GM12865 (cell line): ENCODE measurements at regions not wholly inside any gene's neighbourhood (a gene's known extent, or its start where the extent isn't known, plus 50 kb on each side); places are given as distances from the start of the nearest gene placed in this dataset.

Experiments
- DNase-seq: peaks from one replicate; pipeline ENCODE4 v3.0.0; 2010; ENCODE audit warnings: low read depth
- H3K4me3 ChIP-seq: 2 replicates; pipeline ENCODE4 v1.5.1; 2011; ENCODE audit warnings: mild to moderate bottlenecking, low read depth, low read length, control low read depth
- TF ChIP-seq, protein P1 (sequence below): IDR thresholded peaks from 2 replicates; pipeline ENCODE4 v1.5.1; 2011; ENCODE audit warnings: low read length, control low read depth, low read depth, inconsistent platforms; ENCODE audit not compliant: insufficient read depth; ENCODE audit errors: missing control alignments

DNA sequence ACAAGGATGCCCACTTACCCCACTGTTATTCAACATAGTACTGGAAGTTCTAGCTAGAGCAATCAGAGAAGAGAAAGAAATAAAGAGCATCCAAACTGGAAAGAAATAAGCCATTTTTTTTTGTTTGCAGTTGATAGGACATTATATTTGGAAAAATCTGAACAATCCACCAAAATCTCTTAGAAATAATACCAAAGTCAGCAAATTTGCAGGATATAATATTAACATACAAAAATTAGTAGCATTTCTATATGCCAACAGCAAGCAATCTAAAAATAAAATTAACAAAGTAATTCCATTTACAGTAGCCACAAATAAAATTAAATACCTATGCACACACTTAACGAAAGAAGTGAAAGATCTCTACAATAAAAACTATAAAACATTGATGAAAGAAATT is 599.3 kb downstream of the CDH9 start:
- DNase-seq: no peak
- H3K4me3 ChIP-seq: no peak overlapping the region
- TF ChIP-seq, protein P1, sequence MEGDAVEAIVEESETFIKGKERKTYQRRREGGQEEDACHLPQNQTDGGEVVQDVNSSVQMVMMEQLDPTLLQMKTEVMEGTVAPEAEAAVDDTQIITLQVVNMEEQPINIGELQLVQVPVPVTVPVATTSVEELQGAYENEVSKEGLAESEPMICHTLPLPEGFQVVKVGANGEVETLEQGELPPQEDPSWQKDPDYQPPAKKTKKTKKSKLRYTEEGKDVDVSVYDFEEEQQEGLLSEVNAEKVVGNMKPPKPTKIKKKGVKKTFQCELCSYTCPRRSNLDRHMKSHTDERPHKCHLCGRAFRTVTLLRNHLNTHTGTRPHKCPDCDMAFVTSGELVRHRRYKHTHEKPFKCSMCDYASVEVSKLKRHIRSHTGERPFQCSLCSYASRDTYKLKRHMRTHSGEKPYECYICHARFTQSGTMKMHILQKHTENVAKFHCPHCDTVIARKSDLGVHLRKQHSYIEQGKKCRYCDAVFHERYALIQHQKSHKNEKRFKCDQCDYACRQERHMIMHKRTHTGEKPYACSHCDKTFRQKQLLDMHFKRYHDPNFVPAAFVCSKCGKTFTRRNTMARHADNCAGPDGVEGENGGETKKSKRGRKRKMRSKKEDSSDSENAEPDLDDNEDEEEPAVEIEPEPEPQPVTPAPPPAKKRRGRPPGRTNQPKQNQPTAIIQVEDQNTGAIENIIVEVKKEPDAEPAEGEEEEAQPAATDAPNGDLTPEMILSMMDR: no peak

DNA sequence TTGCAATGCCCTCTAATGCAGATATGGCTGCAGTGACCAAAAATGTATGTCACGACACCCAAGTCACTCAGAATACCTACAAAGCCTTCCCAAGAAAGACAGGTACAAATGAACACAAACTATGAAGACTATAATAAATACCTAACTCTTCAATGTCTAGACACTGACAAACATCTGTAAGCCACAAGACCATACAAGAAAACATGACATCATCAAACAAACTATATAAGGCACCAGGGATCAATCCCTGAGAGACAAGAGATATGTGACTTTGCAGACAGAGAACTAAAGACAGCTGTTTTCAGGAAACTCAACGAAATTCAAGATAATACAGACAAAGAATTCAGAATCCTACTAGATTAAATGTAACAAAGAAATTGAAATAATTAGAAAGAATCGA is 603.7 kb downstream of the CDH9 start:
- no peak overlapping the region for H3K4me3 ChIP-seq
- TF ChIP-seq, protein P1: no peak
- no peak for DNase-seq

DNA sequence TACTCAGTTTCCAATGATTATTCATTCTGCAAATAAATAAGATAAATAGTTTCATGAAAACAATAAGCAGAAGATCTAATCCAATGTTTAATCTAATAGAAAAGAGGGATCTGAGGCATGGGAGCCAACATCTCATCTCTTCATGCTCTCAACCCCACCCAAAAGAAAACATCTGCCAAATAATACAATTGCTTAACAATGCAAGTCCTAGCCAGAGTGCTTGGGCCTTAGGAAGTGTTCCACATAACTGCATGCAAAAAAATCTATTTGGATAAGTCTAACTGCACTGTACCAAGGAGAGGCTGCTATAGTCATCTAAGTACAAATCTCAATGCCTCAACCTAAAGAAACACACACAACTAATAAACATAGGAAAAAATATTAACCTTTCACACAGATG is 606.0 kb downstream of the CDH9 start:
- TF ChIP-seq, protein P1: no peak

DNA sequence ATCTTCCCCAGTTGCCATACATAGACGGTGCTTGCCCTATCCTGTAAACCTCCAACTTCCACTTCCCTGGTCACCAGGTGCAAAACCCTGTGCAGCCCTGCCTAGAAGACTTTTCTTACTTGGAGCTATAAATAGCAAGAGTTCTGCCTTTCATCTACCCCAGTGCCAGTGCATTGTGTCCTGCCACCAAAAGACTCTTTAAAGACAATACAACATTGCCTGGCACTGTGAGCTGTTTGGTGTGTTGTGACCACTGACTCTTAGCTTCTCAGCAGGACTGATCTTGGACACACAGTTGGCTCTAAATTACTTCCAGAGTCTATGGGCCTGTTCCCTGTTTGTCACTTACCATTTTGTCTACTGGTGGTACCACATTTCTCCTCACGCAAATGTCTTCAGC is 608.1 kb downstream of the CDH9 start:
- no peak for DNase-seq
- TF ChIP-seq, protein P1: no peak
- H3K4me3 ChIP-seq: no peak overlapping the region

More for the DNA sequence above, 606.0 kb downstream of the CDH9 start:
- no peak for DNase-seq
- H3K4me3 ChIP-seq: no peak overlapping the region

DNA sequence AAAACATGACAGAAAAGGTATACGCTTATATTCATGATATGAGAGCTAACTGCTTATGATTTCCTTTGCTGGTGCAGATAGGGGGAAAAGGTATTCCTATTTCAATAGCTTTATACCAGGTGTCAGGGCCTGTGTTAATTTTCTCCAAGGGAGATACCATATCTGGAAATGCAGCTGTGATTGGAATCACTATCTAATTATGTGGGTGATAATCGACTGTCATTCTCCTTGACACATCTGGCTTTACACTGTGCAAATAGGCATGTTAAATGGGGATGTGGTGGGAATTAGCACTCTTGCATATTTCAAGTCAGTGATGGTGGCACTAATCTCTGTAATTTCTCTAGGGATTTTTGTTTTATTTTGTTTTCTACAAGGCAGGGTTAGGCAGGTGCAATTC is 611.1 kb downstream of the CDH9 start:
- H3K4me3 ChIP-seq: no peak overlapping the region
- no peak for DNase-seq
- TF ChIP-seq, protein P1: no peak

DNA sequence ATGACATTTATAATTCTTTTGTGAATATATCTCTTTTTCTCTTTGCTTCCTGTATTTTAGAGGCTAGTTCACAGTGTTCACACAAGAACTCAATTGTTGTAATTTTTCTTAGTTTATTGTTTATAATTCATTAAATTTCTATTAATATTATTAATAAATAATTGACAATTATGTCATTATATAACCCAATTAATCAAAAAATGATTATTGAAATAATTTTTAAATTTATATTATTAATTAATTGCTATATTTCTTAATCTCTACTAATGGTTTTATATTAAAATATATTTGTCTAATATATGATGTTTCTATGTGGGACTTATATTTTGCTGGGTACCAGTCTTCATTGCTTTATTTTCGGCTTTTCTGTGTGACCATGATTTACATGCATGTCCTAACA is 618.4 kb downstream of the CDH9 start:
- TF ChIP-seq, protein P1: no peak
- DNase-seq: no peak
- no peak overlapping the region for H3K4me3 ChIP-seq

DNA sequence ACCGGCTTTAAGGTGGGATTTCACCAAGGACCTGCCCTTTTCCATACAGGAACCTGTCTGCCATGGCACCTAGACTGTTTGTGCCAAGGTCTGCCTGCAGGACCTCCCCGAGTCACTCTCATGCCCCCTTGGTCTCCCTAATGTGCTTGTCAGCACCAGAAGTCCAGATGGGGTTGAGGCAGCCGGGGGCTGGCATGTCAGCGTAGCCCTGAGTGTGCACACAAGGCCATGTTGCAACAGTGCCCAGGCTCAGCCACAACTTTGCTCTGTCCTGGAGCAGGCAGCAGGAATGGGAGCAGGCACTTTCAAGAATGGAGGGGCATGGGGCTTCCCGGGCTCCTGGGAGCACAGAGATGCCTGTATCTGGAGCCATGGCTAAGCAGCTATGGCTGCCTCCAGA is 621.5 kb downstream of the CDH9 start:
- TF ChIP-seq, protein P1: no peak
- no peak for DNase-seq
- H3K4me3 ChIP-seq: no peak overlapping the region
